NCI-H1417 treated with DMSO at 0.1 percent for 48 hours (cell line): ENCODE measurements at regions not wholly inside any gene's neighbourhood (a gene's known extent, or its start where the extent isn't known, plus 50 kb on each side); places are given as distances from the start of the nearest gene placed in this dataset.

Experiments used
- DNase-seq: peaks from one replicate; lab custom pipeline; 2025; lab: John Stamatoyannopoulos, UW

DNA sequence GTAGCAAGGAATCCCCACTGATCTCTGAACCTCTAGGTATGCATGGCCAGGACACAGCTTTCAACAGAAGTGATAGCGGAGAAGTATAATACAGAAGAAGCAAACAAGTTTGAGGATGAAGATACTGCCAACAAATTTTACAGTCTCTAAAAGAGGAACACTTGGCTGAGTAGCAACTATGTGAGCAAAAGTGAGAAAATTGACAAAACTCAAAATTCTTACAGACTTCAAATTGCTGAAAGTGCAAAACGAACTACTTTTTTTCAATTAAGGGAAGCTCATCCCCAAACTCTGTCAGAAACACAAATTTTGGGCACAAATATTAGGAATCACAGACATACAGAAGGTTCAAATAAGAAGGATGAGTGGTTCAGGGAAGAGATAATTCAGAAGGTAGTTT lies 1324.6 kb downstream of the LRFN5 start:
- DNase-seq = no peak

DNA sequence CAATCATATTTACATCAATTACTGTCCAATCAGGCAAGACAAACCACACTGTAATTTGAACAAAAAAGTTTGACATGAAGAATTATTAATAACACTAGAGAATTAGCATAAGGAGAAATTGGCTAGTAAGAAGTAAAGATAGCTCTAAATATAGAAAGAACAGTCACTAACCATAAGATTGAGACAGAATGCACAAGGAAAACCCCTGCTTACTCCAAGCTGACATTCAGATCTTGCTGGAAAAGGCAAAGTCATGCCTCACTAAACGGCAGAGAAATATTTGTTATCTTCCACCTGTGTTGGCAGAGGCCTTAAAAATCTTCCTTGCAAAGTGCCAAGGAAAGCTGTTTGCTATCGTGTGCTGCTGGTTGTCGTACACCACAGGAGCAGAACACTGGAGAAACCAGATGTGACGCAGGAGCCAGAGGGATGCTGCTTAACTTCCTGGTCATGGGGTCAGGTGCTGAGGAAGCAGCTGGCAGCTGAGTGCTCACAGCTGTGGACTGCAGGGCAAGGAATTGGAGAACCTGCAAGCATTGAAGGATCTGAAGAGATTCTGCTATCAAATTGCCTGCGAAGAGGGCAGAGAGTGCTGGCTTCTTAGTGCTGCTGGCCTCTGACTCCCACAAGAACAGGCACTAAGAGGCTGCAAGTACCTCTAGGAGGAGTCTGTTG lies 1323.3 kb downstream of the LRFN5 start:
- DNase-seq = no peak

- DNase-seq = no peak
These were observed 1320.6 kb downstream of the LRFN5 start for GRCh38 chr14:42927313-42927712.

DNA sequence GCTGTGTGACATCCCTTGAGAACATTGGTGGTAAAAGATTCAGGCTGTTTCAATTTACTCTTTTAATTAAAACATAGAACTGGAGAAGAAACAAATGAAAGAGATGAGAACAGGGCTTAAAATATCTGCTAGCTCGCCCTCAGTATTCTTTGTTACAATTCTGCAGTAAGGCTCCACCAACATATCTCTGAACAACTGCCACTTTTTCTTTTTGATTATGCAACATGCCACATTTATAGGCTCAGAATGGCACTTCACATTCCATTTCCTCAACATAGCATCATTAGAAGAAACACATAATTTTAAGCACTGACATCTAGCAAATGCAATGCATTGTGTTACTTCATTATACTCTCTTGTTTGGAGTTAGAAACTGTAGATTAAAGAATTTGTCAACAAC lies 1315.2 kb downstream of the LRFN5 start:
- DNase-seq = no peak

DNA sequence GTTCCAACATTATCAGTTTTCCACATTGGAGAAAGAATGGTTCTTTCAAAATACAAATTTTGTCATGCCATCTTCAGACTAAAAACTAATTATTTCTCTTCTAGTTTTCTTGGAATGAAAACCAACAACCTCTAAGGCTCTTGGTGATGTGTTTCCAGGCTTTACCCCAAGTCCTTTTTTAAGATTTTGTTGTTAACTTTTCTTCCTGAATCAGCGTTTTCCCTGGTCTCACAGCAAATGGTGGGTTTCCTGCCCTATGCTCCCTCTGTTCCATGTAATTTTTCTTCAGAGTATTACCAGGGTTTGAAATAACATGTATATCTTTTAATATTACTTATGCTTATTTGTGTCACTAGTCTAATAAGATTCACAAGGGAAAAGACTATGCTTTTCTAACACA lies 1311.9 kb downstream of the LRFN5 start:
- no peak for DNase-seq

GRCh38 chr14:42911642-42912041 lies 1305.0 kb downstream of the LRFN5 start:
- DNase-seq = no peak

DNA sequence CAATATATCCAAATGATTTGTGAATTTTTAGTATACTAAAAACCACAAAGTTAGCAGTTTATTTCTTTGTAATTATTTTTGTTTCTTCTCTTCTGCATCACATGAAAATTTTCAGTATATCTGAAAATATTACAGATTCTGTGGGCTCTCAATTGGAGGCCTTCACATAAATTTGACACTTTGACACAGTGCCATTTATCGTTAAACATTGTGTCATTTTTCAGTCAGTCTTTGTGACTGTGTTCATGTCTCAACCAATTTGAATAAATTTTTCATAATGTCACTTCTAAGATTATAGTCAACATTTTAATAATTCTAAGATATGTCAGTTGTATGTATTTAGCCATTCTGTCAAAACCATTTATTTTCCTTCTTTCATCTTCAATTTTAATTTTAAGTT lies 1303.0 kb downstream of the LRFN5 start:
- no peak for DNase-seq

DNA sequence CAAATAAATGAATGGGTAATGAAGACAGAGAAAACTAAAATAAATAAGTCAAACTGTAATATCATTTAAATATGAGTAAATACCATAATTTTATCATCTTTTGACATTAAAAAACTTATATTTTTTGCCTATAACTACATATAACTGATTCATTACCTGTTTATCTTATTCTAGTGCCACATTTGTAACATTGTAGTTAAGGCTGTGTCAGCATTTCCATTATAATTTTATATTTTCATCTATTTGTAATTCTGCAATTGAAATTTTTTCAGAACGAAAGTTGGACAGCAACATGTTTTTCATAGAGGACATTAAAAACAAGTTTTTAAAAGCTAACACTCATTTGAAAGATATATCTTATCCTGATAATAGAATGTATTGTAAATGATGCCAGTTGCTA lies 1286.5 kb downstream of the LRFN5 start:
- DNase-seq = no peak

DNA sequence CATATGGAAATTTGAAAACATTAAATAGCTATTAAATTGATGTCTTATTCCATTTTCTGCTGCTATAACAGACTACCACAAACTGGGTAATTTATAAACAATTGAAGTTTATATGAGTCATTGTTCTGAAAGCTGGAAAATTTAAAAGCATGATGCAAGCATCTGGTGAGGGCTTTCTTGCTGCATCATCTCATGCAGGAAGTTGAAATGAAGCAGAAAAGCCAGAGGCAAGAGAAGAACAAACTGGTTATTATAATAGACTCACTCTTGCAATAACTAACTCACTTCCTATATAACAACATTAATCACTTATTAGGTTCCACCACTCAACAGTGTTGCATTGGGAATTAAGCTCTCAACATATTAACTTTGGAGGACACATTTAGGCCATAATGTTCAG lies 1277.4 kb downstream of the LRFN5 start:
- no peak for DNase-seq

DNA sequence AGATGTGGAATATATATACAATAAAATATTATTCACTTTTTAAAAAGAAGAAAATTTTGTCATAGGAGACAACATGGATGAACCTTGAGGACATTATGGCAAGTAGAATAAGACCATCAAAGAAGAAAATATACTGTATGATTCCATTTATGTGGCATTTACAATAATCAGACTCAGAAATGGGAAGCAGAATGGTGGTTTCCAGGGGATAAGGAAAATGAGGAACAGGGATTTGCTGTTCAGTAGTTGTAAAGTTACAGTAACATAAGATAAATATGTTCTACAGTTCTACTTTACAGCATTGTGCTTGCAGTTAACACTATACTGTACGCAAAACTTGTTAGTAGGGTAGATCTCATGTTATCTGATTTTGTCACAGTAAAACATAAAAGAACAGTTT lies 1271.0 kb downstream of the LRFN5 start:
- no peak for DNase-seq

DNA sequence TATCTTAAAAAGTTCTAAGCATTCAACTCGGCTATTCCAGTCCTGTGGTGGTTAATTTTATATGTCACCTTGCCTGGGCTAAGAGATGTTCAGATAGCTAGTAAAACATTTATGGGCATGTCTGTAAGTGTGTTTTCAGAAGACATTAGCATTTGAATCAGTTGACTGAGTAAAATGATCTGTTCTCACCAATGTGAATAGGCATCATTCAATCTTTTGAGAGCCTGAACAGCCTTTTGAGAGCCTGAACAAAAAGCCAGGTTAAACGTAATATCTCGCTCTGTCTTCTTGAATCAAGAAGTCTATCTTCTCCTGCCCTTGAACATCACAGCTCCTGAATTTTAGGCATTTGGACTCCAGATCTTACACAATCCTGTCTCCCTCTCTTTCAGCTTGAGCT lies 1266.1 kb downstream of the LRFN5 start:
- no peak for DNase-seq

- no peak for DNase-seq
These were observed 1263.0 kb downstream of the LRFN5 start for GRCh38 chr14:42869681-42870080.

DNA sequence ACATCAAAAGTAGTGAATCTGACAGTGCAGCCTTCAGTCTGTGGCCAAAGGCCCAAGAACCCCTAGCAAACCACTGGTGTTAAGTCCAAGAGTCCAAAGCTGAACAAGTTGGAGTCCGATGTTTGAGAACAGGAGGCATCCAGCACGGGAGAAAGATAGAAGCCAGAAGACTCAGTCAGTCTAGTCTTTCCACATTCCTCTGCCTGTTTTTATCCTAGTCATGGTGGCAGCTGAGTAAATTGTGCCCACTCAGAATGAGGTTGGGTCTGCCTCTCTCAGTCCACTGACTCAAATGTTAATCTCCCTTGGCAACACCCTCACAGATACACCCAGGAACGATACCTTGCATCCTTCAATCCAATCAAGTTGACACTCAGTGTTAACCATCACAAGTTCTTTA lies 1255.4 kb downstream of the LRFN5 start:
- no peak for DNase-seq

DNA sequence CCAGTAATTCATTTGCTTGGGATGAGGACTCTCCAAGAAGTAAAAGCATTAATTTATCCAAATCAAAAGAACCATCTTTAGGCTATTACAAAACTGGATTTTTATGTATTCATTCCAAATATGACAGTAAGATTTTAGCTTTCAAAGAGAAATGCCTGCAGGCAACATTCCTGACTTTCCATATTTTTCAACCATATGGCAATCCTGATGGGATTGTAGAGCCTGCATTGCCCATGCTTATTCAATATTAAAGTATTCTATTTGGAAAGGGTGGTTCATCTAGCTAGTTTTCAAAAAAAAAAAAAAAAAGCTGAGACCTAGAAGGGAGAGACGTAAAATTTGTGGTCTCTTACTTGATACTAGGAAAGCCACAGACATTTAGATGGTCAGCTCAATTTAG lies 1253.7 kb downstream of the LRFN5 start:
- no peak for DNase-seq

DNA sequence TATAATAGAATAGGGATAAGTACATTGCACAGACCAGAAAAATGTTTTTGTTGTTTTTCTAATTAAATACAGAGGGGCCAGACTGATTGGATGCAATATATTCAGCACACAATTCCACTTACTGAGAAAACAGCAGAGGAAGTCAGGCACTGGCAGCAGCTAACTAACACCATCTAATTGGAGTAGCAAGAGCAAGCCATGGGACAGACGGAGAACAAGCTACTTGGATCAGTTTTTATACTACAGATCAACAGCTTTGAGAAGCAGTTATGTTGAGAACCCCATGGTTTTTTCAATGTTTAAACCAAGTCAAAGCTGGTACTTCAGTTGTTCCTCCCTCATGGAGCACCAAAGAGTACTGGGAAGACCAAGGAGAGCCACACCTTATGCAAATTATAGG lies 1249.4 kb downstream of the LRFN5 start:
- DNase-seq = no peak

GRCh38 chr14:42855085-42855484 lies 1248.4 kb downstream of the LRFN5 start:
- no peak for DNase-seq

DNA sequence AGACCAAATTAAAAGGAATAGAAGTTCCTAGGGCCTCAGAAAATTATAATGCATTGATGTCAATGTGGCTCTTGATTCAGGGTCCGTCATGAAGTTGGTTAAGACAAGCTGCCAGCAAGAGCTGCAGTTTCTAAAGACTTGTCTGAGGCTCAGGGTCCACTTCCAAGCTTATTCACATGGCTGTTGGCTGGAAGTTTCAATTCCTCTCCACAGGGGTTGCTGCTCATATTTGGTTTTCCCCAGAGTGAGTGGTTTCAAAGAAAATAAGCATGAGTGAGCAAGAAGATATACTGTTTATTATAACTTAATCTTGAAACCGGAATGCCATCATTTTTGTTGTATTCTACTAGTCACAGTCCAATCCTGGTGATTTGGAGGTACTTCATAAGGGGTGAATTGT lies 1247.4 kb downstream of the LRFN5 start:
- DNase-seq = no peak

DNA sequence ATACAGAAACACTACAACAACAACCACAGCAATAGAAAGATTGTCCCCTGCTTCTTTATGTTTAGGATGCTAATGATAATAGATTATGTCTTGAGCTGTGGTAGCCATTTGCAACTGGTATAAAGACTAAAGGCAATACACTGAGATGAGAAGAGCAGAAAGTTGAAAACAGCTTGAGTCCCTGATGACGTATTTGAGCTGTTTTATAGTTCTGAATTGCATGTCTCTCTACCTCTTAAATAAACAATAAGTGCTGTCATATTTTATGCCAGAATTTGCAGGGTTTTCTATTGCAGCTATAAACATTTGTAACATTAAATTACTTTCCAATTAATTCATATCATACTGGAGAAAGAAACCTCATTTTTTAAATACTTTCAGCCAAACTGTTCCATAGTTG lies 1242.0 kb downstream of the LRFN5 start:
- DNase-seq = no peak

- no peak for DNase-seq
These were observed 1208.1 kb downstream of the LRFN5 start for GRCh38 chr14:42814817-42815216.

DNA sequence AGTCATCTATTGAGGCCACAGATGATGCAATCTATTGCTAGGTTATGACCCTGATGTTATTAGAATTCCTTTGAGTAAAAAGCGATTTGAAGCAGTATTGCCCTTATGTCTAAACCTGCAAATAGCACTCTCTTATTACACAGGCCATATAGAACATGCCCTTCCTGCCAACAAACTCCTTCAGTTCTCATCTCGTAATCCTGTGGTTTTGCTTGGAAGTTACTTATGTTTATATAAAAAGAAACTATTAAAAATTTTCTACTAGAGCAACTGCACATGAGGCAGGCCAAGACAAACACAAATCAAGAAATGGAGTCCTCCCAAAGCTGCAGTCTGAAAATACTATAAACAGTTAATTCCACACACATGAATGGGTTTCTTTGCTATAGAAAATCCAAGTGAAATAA lies 1200.2 kb downstream of the LRFN5 start:
- DNase-seq = no peak

DNA sequence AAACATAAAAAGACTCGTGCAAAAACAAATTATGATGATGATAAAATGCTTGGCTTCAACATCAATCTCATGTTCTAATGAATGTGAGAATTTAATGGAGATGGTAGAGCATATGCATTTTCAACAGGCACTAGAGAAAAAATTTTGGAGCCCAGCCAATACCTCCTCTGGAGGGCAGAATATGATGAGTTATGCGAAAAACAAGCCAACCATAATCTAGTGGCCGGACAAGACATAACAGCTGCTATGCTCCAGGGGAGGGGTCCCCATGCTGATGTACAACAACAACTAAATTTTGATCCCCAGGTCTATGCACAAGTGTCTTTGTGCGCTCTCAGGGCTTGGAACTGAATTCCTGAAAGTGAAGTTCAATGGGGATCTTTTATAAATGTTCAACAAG lies 1197.5 kb downstream of the LRFN5 start:
- DNase-seq = no peak

DNA sequence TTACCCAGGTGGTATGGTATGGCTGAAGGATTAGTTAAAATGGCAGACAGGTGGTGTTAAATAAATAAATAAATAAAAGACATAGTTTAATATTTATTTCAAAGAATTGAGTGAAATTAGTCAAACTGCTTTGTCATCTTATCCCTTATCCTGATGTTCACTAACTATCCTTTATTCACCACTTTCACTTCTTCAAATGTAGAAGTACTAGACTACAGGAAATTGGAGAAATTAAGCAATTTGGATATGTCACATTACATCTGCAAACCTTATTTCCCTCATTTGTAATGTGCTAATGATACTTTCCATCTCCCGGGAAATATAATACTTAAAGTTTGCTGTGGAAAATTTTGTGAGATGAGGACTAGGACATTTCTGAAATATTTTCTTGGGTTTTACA lies 1195.7 kb downstream of the LRFN5 start:
- DNase-seq = no peak

- no peak for DNase-seq
These were observed 1185.5 kb downstream of the LRFN5 start for GRCh38 chr14:42792166-42792565.

GRCh38 chr14:42782754-42783153 lies 1176.1 kb downstream of the LRFN5 start:
- DNase-seq = no peak

GRCh38 chr14:42778984-42779383 lies 1172.3 kb downstream of the LRFN5 start:
- no peak for DNase-seq
